ENCODE measurements at regions not wholly inside any gene's neighbourhood (a gene's known extent, or its start where the extent isn't known, plus 50 kb on each side); places are given as distances from the start of the nearest gene placed in this dataset.

DNA sequence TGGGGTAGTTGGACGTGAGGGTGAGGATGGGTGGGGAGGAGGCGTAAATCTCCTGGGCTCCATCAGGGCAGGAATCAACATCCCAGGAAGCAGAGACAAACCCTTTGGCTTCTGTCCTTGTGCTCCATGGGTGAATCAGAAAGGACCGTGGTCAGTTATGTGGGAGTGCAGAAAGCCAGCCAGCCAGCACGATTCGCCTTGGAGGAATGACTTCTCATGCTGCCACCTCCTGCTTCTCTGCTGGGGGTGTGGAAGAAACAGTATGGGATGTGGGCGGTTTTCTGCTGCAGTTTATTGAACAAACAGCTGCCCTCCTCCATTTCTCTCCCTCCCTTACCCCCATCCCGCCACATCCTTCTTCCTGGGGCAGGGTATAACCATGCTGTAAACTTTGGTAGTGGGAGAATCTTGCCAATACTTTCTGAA lies 214.5 kb downstream of the SOX4 start:
- Histone ChIP-seq H3K4me3 (peak overlapping the region in 1 of 2 donors; percentile 9), H3K9me3 (no peaks in the 10 kb centered on the region), H3K4me1 (peaks cover 24% of the 10 kb centered on the region), H3K36me3 (no peaks in the 10 kb centered on the region), H3K27ac (peak overlapping the region; percentile 63), H3K27me3 (no peaks in the 10 kb centered on the region)
- TF ChIP-seq POLR2A (IDR thresholded peaks at IDR 0.05) (no peak), POLR2AphosphoS5 (IDR thresholded peaks at IDR 0.05; ENCODE audit: insufficient read depth in 1 of 2, low read depth in 1 of 2) (no peak)
- TF ChIP-seq, protein P1, sequence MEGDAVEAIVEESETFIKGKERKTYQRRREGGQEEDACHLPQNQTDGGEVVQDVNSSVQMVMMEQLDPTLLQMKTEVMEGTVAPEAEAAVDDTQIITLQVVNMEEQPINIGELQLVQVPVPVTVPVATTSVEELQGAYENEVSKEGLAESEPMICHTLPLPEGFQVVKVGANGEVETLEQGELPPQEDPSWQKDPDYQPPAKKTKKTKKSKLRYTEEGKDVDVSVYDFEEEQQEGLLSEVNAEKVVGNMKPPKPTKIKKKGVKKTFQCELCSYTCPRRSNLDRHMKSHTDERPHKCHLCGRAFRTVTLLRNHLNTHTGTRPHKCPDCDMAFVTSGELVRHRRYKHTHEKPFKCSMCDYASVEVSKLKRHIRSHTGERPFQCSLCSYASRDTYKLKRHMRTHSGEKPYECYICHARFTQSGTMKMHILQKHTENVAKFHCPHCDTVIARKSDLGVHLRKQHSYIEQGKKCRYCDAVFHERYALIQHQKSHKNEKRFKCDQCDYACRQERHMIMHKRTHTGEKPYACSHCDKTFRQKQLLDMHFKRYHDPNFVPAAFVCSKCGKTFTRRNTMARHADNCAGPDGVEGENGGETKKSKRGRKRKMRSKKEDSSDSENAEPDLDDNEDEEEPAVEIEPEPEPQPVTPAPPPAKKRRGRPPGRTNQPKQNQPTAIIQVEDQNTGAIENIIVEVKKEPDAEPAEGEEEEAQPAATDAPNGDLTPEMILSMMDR (IDR thresholded peaks at IDR 0.05) = no peak
- DNase-seq (ENCODE audit: extremely low spot score in 2 of 2) = no peak
- intact Hi-C loops (cut with DNase I) = no loop called here

DNA sequence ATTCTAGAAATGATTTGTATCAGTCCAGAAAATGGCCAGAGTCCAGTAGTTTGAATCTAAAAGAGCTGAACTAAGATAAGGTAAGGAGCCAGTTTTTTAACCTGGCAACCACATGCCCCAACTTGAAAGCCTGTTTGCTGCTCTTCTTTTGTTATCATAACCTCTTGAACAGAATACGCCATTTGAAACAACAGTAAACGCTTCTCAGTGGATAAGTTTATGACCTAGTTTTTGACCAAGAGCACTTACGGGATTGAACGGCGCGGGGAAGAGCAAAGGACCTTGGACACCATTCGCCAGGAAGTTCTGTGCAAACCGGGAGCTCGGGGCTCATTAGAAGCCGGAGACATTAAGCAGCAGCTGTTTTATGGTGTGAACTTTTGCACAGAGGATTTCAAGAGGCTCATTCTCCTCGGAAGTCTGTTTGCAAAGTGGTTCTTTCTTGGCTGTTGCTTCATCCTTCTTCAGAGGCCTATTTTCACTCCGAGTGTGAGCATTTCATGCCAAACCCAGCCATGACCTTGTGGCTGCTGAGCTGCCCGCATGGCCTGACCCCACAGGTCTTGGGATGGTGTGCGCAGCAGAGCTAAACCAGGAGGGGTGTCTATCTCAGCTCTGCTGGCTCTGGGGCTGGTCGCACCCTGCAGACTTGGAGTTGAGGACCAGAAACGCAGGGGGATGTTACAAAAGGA lies 215.1 kb downstream of the SOX4 start:
- TF ChIP-seq, protein P1 (IDR thresholded peaks at IDR 0.05) = no peak
- peak in 1 of 2 donors; percentile 43 for TF ChIP-seq POLR2AphosphoS5 (IDR thresholded peaks at IDR 0.05; ENCODE audit: insufficient read depth in 1 of 2, low read depth in 1 of 2)
- H3K27ac ChIP-seq = peak overlapping the region; percentile 63
- H3K36me3 ChIP-seq = no peaks in the 10 kb centered on the region
- no peaks in the 10 kb centered on the region for H3K9me3 ChIP-seq
- DNase-seq (ENCODE audit: extremely low spot score in 2 of 2) = no peak
- H3K27me3 ChIP-seq = no peaks in the 10 kb centered on the region
- peaks cover 24% of the 10 kb centered on the region for H3K4me1 ChIP-seq
- H3K4me3 ChIP-seq = peak overlapping the region in 1 of 2 donors; percentile 9
- intact Hi-C loops (cut with DNase I) = no loop called here

GRCh38 chr6:21811484-21811883 lies 217.9 kb downstream of the SOX4 start:
- H3K27ac ChIP-seq = no peak overlapping the region
- H3K36me3 ChIP-seq = no peaks in the 10 kb centered on the region
- H3K9me3 ChIP-seq = no peaks in the 10 kb centered on the region
- DNase-seq (ENCODE audit: extremely low spot score in 2 of 2) = no peak
- TF ChIP-seq, protein P1 (IDR thresholded peaks at IDR 0.05) = no peak
- TF ChIP-seq POLR2AphosphoS5 (IDR thresholded peaks at IDR 0.05; ENCODE audit: insufficient read depth in 1 of 2, low read depth in 1 of 2) (no peak), POLR2A (IDR thresholded peaks at IDR 0.05) (no peak)
- intact Hi-C loops (cut with DNase I) = no loop called here
- peaks cover 24% of the 10 kb centered on the region for H3K4me1 ChIP-seq
- no peaks in the 10 kb centered on the region for H3K27me3 ChIP-seq
- H3K4me3 ChIP-seq = no peak overlapping the region

DNA sequence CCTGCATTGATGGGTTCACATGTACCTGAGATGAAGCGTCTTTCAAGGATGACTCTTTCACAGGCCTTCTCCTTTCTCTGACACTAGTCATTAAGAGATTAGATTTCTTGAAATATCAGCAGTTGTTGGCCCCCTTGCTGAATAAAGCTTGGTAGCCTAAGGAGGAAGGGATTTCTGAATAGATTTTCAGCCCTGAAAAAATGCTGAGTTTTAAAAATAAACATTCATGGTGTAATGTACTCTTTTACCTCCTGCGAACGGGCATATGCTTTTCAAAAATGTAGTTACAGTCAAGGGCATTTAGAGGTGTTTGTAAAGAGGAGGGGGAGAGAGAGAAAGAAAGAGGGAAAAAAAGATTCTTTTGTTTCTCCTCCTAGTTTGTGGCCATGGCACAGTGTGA lies 222.7 kb downstream of the SOX4 start:
- no peak overlapping the region for H3K27ac ChIP-seq
- H3K4me3 ChIP-seq = no peak overlapping the region
- no peak for DNase-seq (ENCODE audit: extremely low spot score in 2 of 2)
- no peak for TF ChIP-seq POLR2AphosphoS5 (IDR thresholded peaks at IDR 0.05; ENCODE audit: insufficient read depth in 1 of 2, low read depth in 1 of 2)
- no peak for TF ChIP-seq POLR2A (IDR thresholded peaks at IDR 0.05)
- TF ChIP-seq, protein P1 (IDR thresholded peaks at IDR 0.05) = no peak
- intact Hi-C loops (cut with DNase I) = no loop called here
- no peaks in the 10 kb centered on the region for H3K27me3 ChIP-seq
- H3K36me3 ChIP-seq = no peaks in the 10 kb centered on the region
- no peaks in the 10 kb centered on the region for H3K4me1 ChIP-seq
- no peaks in the 10 kb centered on the region for H3K9me3 ChIP-seq

- TF ChIP-seq POLR2A (IDR thresholded peaks at IDR 0.05) (no peak), POLR2AphosphoS5 (IDR thresholded peaks at IDR 0.05; ENCODE audit: insufficient read depth in 1 of 2, low read depth in 1 of 2) (no peak)
- TF ChIP-seq, protein P1 (IDR thresholded peaks at IDR 0.05) = no peak
- no peak overlapping the region for H3K4me3 ChIP-seq
- H3K4me1 ChIP-seq = no peaks in the 10 kb centered on the region
- H3K27me3 ChIP-seq = no peaks in the 10 kb centered on the region
- intact Hi-C loops (cut with DNase I) = no loop called here
- H3K36me3 ChIP-seq = no peaks in the 10 kb centered on the region
- no peak overlapping the region for H3K27ac ChIP-seq
- H3K9me3 ChIP-seq = no peaks in the 10 kb centered on the region
- no peak for DNase-seq (ENCODE audit: extremely low spot score in 2 of 2)
Observed at GRCh38 chr6:21820442-21820841, 226.9 kb downstream of the SOX4 start.
